ENCODE measurements at regions not wholly inside any gene's neighbourhood (a gene's known extent, or its start where the extent isn't known, plus 50 kb on each side); places are given as distances from the start of the nearest gene placed in this dataset.

DNA sequence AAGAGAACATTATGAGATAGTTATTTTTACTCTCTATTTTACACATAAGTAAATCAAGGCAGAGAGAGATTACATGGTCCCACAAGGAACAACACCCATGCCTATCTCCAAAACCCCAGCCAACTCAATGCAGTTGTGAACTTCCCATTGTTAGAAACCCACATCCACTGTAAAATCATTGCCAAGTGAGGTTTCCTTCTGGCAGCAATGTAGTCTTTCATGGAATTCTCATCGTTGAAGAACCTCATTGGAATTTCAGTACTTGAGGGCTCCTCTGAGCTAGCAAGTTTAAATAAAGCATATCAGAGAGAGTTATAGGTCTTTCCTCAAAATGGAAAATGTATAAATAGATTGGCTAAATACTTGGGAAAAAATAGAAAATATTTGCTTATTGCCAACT is 105.2 kb downstream of the RAD51AP2 start:
- Histone ChIP-seq H3K9ac (ENCODE audit: low read length) (no peak overlapping the region), H3K4me2 (replicated peaks; ENCODE audit: low read depth, low read length, poor library complexity, severe bottlenecking) (no peak overlapping the region), H4K20me1 (ENCODE audit: control insufficient read depth, insufficient read depth, low read length, poor library complexity, severe bottlenecking) (no peaks in the 10 kb centered on the region), H3K9me3 (ENCODE audit: control extremely low read depth in 1 of 3, control insufficient read depth in 2 of 3, insufficient read depth in 1 of 3, low read length in 2 of 3) (no peaks in the 10 kb centered on the region), H3K36me3 (replicated peaks in 1 of 2; ENCODE audit: control extremely low read depth in 1 of 2, control insufficient read depth in 1 of 2, extremely low read depth in 1 of 2, insufficient read depth in 2 of 2, low read length in 1 of 2) (no peaks in the 10 kb centered on the region), H3K4me1 (ENCODE audit: control insufficient read depth in 2 of 2, insufficient read depth in 2 of 2, low read length in 2 of 2) (no peaks in the 10 kb centered on the region), H3K79me2 (ENCODE audit: control insufficient read depth, insufficient read depth, low read length) (no peaks in the 10 kb centered on the region), H3K27me3 (replicated peaks in 1 of 4; ENCODE audit: control extremely low read depth in 1 of 4, control insufficient read depth in 3 of 4, insufficient read depth in 4 of 4, low read length in 3 of 4) (no peaks in the 10 kb centered on the region), H3K4me3 (ENCODE audit: control extremely low read depth in 1 of 5, extremely low read depth in 1 of 5, insufficient read depth in 1 of 5, low read depth in 2 of 5, low read length in 4 of 5) (no peak overlapping the region), H3K27ac (ENCODE audit: low read length in 2 of 2) (no peak overlapping the region), H2AFZ (ENCODE audit: insufficient read depth, low read depth, low read length, poor library complexity, severe bottlenecking) (no peak overlapping the region)
- H3K4me3 Mint-ChIP-seq: no peak overlapping the region
- H3K4me1 Mint-ChIP-seq: no peaks in the 10 kb centered on the region
- no peak for DNase-seq
- POLR2A ChIA-PET: no interaction called here
- WGBS (ENCODE audit: insufficient coverage): 100% methylated on average over 1 of the region's 1 CpG
- CTCF ChIA-PET: no interaction called here
- peaks cover 2% of the 10 kb centered on the region for H3K9me3 Mint-ChIP-seq (ENCODE audit: insufficient read depth)
- ATAC-seq (ENCODE audit: low read depth): no peak
- no peak overlapping the region for H3K27ac Mint-ChIP-seq
- TF ChIP-seq CTCF (IDR thresholded peaks at IDR 0.05) (no peak), EZH2 (IDR thresholded peaks at IDR 0.05; ENCODE audit: borderline replicate concordance, insufficient read depth, low read depth, low read length, poor library complexity, severe bottlenecking) (no peak)
- intact Hi-C loops (cut with micrococcal nuclease): no loop called here
- H3K27me3 Mint-ChIP-seq: no peaks in the 10 kb centered on the region

GRCh38 chr2:17401096-17401495 is 117.1 kb downstream of the RAD51AP2 start:
- no peak overlapping the region for H3K4me3 Mint-ChIP-seq
- no peaks in the 10 kb centered on the region for H3K4me1 Mint-ChIP-seq
- intact Hi-C loops (cut with micrococcal nuclease): no loop called here
- no peaks in the 10 kb centered on the region for H3K36me3 ChIP-seq (replicated peaks in 1 of 2; ENCODE audit: control extremely low read depth in 1 of 2, control insufficient read depth in 1 of 2, extremely low read depth in 1 of 2, insufficient read depth in 2 of 2, low read length in 1 of 2)
- H3K4me1 ChIP-seq (ENCODE audit: control insufficient read depth in 2 of 2, insufficient read depth in 2 of 2, low read length in 2 of 2): no peaks in the 10 kb centered on the region
- ChIA-PET CTCF (no interaction called here), POLR2A (no interaction called here)
- DNase-seq (no peak), ATAC-seq (ENCODE audit: low read depth) (no peak)
- no peaks in the 10 kb centered on the region for H3K27me3 ChIP-seq (replicated peaks in 1 of 4; ENCODE audit: control extremely low read depth in 1 of 4, control insufficient read depth in 3 of 4, insufficient read depth in 4 of 4, low read length in 3 of 4)
- no peaks in the 10 kb centered on the region for H4K20me1 ChIP-seq (ENCODE audit: control insufficient read depth, insufficient read depth, low read length, poor library complexity, severe bottlenecking)
- peaks cover 3% of the 10 kb centered on the region for H3K27me3 Mint-ChIP-seq
- no peak overlapping the region for H3K4me2 ChIP-seq (replicated peaks; ENCODE audit: low read depth, low read length, poor library complexity, severe bottlenecking)
- H3K9ac ChIP-seq (ENCODE audit: low read length): no peak overlapping the region
- WGBS (ENCODE audit: insufficient coverage): no CpG with 5 or more reads among the region's 1 CpG
- no peak overlapping the region for H3K27ac Mint-ChIP-seq
- no peak overlapping the region for H3K4me3 ChIP-seq (ENCODE audit: control extremely low read depth in 1 of 5, extremely low read depth in 1 of 5, insufficient read depth in 1 of 5, low read depth in 2 of 5, low read length in 4 of 5)
- no peak overlapping the region for H3K27ac ChIP-seq (ENCODE audit: low read length in 2 of 2)
- H3K79me2 ChIP-seq (ENCODE audit: control insufficient read depth, insufficient read depth, low read length): no peaks in the 10 kb centered on the region
- H2AFZ ChIP-seq (ENCODE audit: insufficient read depth, low read depth, low read length, poor library complexity, severe bottlenecking): no peak overlapping the region
- peaks cover 10% of the 10 kb centered on the region for H3K9me3 Mint-ChIP-seq (ENCODE audit: insufficient read depth)
- peaks cover 3 to 7% (median 4%) of the 10 kb centered on the region in 3 donors for H3K9me3 ChIP-seq (ENCODE audit: control extremely low read depth in 1 of 3, control insufficient read depth in 2 of 3, insufficient read depth in 1 of 3, low read length in 2 of 3)
- TF ChIP-seq CTCF (IDR thresholded peaks at IDR 0.05): no peak
- TF ChIP-seq EZH2 (IDR thresholded peaks at IDR 0.05; ENCODE audit: borderline replicate concordance, insufficient read depth, low read depth, low read length, poor library complexity, severe bottlenecking): no peak
